ENCODE measurements at regions not wholly inside any gene's neighbourhood (a gene's known extent, or its start where the extent isn't known, plus 50 kb on each side); places are given as distances from the start of the nearest gene placed in this dataset.

GRCh38 chr4:171721937-171722336 lies 91.3 kb upstream of the GALNTL6 start:
- Mint-ChIP-seq H3K27ac (ENCODE audit: unreplicated experiment) (no peak overlapping the region), H3K4me1 (ENCODE audit: low read depth) (peaks cover 2% of the 10 kb centered on the region), H3K36me3 (ENCODE audit: low read depth) (peaks cover 2% of the 10 kb centered on the region), H3K9me3 (ENCODE audit: low read depth) (peaks cover 26% of the 10 kb centered on the region), H3K4me3 (ENCODE audit: unreplicated experiment) (no peak overlapping the region), H3K27me3 (ENCODE audit: low read depth) (no peaks in the 10 kb centered on the region)
- no peak for TF ChIP-seq CTCF (IDR thresholded peaks at IDR 0.05)
- no peak for DNase-seq (ENCODE audit: low spot score)

- Mint-ChIP-seq H3K4me1 (ENCODE audit: low read depth) (peaks cover 2% of the 10 kb centered on the region), H3K36me3 (ENCODE audit: low read depth) (no peaks in the 10 kb centered on the region)
Observed at GRCh38 chr4:171719691-171720090, 93.5 kb upstream of the GALNTL6 start.

GRCh38 chr4:171718665-171719064 lies 94.5 kb upstream of the GALNTL6 start:
- no peaks in the 10 kb centered on the region for H3K36me3 Mint-ChIP-seq (ENCODE audit: low read depth)
- H3K9me3 Mint-ChIP-seq (ENCODE audit: low read depth) = peaks cover 22% of the 10 kb centered on the region
- H3K4me3 Mint-ChIP-seq (ENCODE audit: unreplicated experiment) = no peak overlapping the region
- peaks cover 2% of the 10 kb centered on the region for H3K4me1 Mint-ChIP-seq (ENCODE audit: low read depth)
- no peaks in the 10 kb centered on the region for H3K27me3 Mint-ChIP-seq (ENCODE audit: low read depth)
- no peak for TF ChIP-seq CTCF (IDR thresholded peaks at IDR 0.05)
- H3K27ac Mint-ChIP-seq (ENCODE audit: unreplicated experiment) = no peak overlapping the region
- DNase-seq (ENCODE audit: low spot score) = no peak

More at GRCh38 chr4:171719691-171720090, 93.5 kb upstream of the GALNTL6 start:
- no peak for DNase-seq (ENCODE audit: low spot score)
- Mint-ChIP-seq H3K27ac (ENCODE audit: unreplicated experiment) (no peak overlapping the region), H3K27me3 (ENCODE audit: low read depth) (no peaks in the 10 kb centered on the region), H3K9me3 (ENCODE audit: low read depth) (peaks cover 22% of the 10 kb centered on the region), H3K4me3 (ENCODE audit: unreplicated experiment) (no peak overlapping the region)
- no peak for TF ChIP-seq CTCF (IDR thresholded peaks at IDR 0.05)

GRCh38 chr4:171718069-171718468 lies 95.1 kb upstream of the GALNTL6 start:
- no peak overlapping the region for H3K4me3 Mint-ChIP-seq (ENCODE audit: unreplicated experiment)
- H3K4me1 Mint-ChIP-seq (ENCODE audit: low read depth) = peaks cover 2% of the 10 kb centered on the region
- TF ChIP-seq CTCF (IDR thresholded peaks at IDR 0.05) = no peak
- H3K27ac Mint-ChIP-seq (ENCODE audit: unreplicated experiment) = no peak overlapping the region
- no peaks in the 10 kb centered on the region for H3K27me3 Mint-ChIP-seq (ENCODE audit: low read depth)
- no peak for DNase-seq (ENCODE audit: low spot score)
- H3K9me3 Mint-ChIP-seq (ENCODE audit: low read depth) = peaks cover 17% of the 10 kb centered on the region
- no peaks in the 10 kb centered on the region for H3K36me3 Mint-ChIP-seq (ENCODE audit: low read depth)

- TF ChIP-seq CTCF (IDR thresholded peaks at IDR 0.05) = no peak
- H3K9me3 Mint-ChIP-seq (ENCODE audit: low read depth) = peaks cover 10% of the 10 kb centered on the region
- H3K36me3 Mint-ChIP-seq (ENCODE audit: low read depth) = no peaks in the 10 kb centered on the region
- peaks cover 2% of the 10 kb centered on the region for H3K4me1 Mint-ChIP-seq (ENCODE audit: low read depth)
- H3K27ac Mint-ChIP-seq (ENCODE audit: unreplicated experiment) = no peak overlapping the region
- H3K27me3 Mint-ChIP-seq (ENCODE audit: low read depth) = no peaks in the 10 kb centered on the region
- H3K4me3 Mint-ChIP-seq (ENCODE audit: unreplicated experiment) = no peak overlapping the region
- no peak for DNase-seq (ENCODE audit: low spot score)
Observed at GRCh38 chr4:171717231-171717741, 95.9 kb upstream of the GALNTL6 start.

Measured in chondrocyte (in vitro differentiated cells).